ENCODE measurements at regions not wholly inside any gene's neighbourhood (a gene's known extent, or its start where the extent isn't known, plus 50 kb on each side); places are given as distances from the start of the nearest gene placed in this dataset.

DNA sequence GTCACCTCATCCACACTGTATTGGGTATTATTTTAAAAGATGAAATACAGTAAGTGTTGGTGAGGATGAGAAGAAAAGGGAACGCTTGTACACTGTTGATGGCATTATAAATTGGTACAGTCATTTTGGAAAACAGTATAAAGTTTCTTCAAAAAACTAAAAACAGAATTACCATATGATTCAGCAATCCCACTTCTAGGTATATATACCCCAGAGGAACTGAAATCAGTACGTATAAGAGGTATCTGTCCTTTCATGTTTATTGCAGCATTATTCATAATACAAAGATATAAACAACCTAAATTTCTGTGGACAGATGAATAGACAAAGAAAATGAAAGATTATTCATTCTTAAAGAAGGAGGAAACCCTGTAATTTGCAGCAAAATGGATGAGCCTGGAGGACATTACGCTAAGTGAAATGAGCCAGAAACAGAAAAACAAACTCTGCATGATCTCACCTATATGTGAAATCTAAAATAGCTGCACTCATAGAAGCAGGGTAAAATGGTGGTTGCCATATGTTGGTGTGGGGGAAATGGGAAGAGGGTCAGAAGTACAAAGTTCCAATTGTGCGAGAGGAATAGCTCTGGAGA lies 191.6 kb downstream of the TRIM36 start:
- TF ChIP-seq, protein P1, sequence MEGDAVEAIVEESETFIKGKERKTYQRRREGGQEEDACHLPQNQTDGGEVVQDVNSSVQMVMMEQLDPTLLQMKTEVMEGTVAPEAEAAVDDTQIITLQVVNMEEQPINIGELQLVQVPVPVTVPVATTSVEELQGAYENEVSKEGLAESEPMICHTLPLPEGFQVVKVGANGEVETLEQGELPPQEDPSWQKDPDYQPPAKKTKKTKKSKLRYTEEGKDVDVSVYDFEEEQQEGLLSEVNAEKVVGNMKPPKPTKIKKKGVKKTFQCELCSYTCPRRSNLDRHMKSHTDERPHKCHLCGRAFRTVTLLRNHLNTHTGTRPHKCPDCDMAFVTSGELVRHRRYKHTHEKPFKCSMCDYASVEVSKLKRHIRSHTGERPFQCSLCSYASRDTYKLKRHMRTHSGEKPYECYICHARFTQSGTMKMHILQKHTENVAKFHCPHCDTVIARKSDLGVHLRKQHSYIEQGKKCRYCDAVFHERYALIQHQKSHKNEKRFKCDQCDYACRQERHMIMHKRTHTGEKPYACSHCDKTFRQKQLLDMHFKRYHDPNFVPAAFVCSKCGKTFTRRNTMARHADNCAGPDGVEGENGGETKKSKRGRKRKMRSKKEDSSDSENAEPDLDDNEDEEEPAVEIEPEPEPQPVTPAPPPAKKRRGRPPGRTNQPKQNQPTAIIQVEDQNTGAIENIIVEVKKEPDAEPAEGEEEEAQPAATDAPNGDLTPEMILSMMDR (IDR thresholded peaks at IDR 0.05; ENCODE audit: borderline replicate concordance, extremely low read depth, insufficient read depth), result no peak
- DNase-seq (no peak), FAIRE-seq (no peak)
- Histone ChIP-seq H3K27me3 (ENCODE audit: control insufficient read depth, insufficient read depth, low read length) (no peaks in the 10 kb centered on the region), H3K9ac (ENCODE audit: low read length in 3 of 3) (no peak overlapping the region), H3K4me3 (ENCODE audit: low read length in 3 of 3) (no peak overlapping the region), H3K9me3 (ENCODE audit: control insufficient read depth in 2 of 3, insufficient read depth in 1 of 3, low read length in 3 of 3) (no peaks in the 10 kb centered on the region), H3K4me1 (ENCODE audit: control insufficient read depth in 2 of 3, insufficient read depth in 2 of 3, low read depth in 1 of 3, low read length in 3 of 3) (no peaks in the 10 kb centered on the region), H3K36me3 (ENCODE audit: control insufficient read depth in 2 of 3, insufficient read depth in 3 of 3, low read length in 3 of 3) (no peaks in the 10 kb centered on the region), H3K27ac (ENCODE audit: low read depth in 2 of 2, low read length in 2 of 2) (no peak overlapping the region)
- intact Hi-C loops (cut with DNase I), result no loop called here

DNA sequence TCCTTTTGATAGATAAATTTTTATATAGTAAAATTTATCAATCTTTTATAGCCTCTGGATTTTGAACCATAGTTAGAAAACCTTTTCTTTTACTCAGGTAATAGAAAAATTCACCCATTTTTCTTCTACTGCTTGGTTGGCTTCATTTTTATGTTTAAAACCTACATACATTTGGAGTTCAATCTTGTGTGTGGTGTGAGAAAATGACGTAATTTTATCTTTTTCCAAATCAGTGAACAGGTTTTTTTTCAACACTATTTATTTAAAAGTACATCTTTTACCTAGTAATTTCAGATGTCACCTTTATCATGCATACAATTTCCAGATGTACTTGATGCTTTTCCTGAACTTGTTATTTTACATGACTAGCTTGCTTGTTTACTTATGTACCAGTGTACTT lies 200.2 kb downstream of the TRIM36 start:
- Histone ChIP-seq H3K27ac (ENCODE audit: low read depth in 2 of 2, low read length in 2 of 2) (no peak overlapping the region), H3K27me3 (ENCODE audit: control insufficient read depth, insufficient read depth, low read length) (no peaks in the 10 kb centered on the region), H3K4me3 (ENCODE audit: low read length in 3 of 3) (no peak overlapping the region), H3K4me1 (ENCODE audit: control insufficient read depth in 2 of 3, insufficient read depth in 2 of 3, low read depth in 1 of 3, low read length in 3 of 3) (no peaks in the 10 kb centered on the region), H3K9me3 (ENCODE audit: control insufficient read depth in 2 of 3, insufficient read depth in 1 of 3, low read length in 3 of 3) (peaks cover 0 to 8% (median 0%) of the 10 kb centered on the region in 3 donors), H3K36me3 (ENCODE audit: control insufficient read depth in 2 of 3, insufficient read depth in 3 of 3, low read length in 3 of 3) (no peaks in the 10 kb centered on the region), H3K9ac (ENCODE audit: low read length in 3 of 3) (no peak overlapping the region)
- TF ChIP-seq, protein P1 (IDR thresholded peaks at IDR 0.05; ENCODE audit: borderline replicate concordance, extremely low read depth, insufficient read depth), result no peak
- FAIRE-seq, result no peak
- no peak for DNase-seq
- intact Hi-C loops (cut with DNase I), result no loop called here

DNA sequence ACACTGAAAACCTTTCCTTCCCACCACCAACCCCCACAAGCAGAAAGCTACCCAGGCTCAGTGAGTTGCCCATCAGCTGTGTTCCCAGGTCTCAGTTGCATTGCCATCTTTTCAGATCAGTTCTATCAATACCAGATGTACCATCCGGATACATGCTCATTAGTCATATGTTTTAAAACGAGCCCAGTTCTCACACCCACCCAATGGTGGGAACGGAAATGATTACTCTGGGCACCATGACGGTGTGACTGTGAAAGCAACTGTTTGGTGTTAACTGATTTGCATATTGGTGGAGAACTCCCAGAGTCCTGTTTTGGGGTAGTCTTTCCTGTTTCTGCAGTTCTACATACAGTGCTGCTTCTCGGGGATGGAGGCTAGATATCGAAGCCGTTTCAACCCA lies 212.3 kb downstream of the TRIM36 start:
- FAIRE-seq (no peak), DNase-seq (no peak)
- Histone ChIP-seq H3K4me3 (ENCODE audit: low read length in 3 of 3) (no peak overlapping the region), H3K9ac (ENCODE audit: low read length in 3 of 3) (no peak overlapping the region), H3K27me3 (ENCODE audit: control insufficient read depth, insufficient read depth, low read length) (no peaks in the 10 kb centered on the region), H3K27ac (ENCODE audit: low read depth in 2 of 2, low read length in 2 of 2) (no peak overlapping the region), H3K36me3 (ENCODE audit: control insufficient read depth in 2 of 3, insufficient read depth in 3 of 3, low read length in 3 of 3) (no peaks in the 10 kb centered on the region), H3K4me1 (ENCODE audit: control insufficient read depth in 2 of 3, insufficient read depth in 2 of 3, low read depth in 1 of 3, low read length in 3 of 3) (no peaks in the 10 kb centered on the region), H3K9me3 (ENCODE audit: control insufficient read depth in 2 of 3, insufficient read depth in 1 of 3, low read length in 3 of 3) (no peaks in the 10 kb centered on the region)
- intact Hi-C loops (cut with DNase I), result no loop called here
- TF ChIP-seq, protein P1 (IDR thresholded peaks at IDR 0.05; ENCODE audit: borderline replicate concordance, extremely low read depth, insufficient read depth), result no peak

DNA sequence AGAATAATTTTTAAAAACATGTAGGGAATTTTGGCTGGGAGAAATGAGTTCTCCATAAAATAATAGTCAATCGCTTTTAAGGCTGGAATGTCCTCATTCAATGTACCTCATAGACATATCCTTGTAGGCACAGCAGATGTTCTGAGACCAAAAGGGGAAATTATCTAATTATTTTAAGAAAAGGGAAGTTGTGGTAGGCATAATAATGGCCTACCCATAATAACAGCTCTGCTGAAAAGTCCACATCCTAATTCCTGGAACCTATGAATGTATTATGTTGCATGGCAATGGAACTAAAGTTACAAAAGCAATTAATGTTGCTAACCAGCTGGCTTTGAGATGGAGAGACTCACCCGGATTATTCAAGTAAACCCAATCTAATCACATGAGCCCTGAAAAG lies 216.1 kb downstream of the TRIM36 start:
- no peak for FAIRE-seq
- intact Hi-C loops (cut with DNase I), result no loop called here

More for the DNA sequence above, 216.1 kb downstream of the TRIM36 start:
- Histone ChIP-seq H3K4me3 (ENCODE audit: low read length in 3 of 3) (no peak overlapping the region), H3K4me1 (ENCODE audit: control insufficient read depth in 2 of 3, insufficient read depth in 2 of 3, low read depth in 1 of 3, low read length in 3 of 3) (no peaks in the 10 kb centered on the region), H3K9me3 (ENCODE audit: control insufficient read depth in 2 of 3, insufficient read depth in 1 of 3, low read length in 3 of 3) (no peaks in the 10 kb centered on the region), H3K27me3 (ENCODE audit: control insufficient read depth, insufficient read depth, low read length) (no peaks in the 10 kb centered on the region), H3K36me3 (ENCODE audit: control insufficient read depth in 2 of 3, insufficient read depth in 3 of 3, low read length in 3 of 3) (no peaks in the 10 kb centered on the region), H3K27ac (ENCODE audit: low read depth in 2 of 2, low read length in 2 of 2) (no peak overlapping the region), H3K9ac (ENCODE audit: low read length in 3 of 3) (no peak overlapping the region)
- no peak for DNase-seq
- TF ChIP-seq, protein P1 (IDR thresholded peaks at IDR 0.05; ENCODE audit: borderline replicate concordance, extremely low read depth, insufficient read depth), result no peak
